ENCODE measurements at regions not wholly inside any gene's neighbourhood (a gene's known extent, or its start where the extent isn't known, plus 50 kb on each side); places are given as distances from the start of the nearest gene placed in this dataset.
A peak's percentile ranks its signal among the peaks of the same experiment; 100 is the strongest.

DNA sequence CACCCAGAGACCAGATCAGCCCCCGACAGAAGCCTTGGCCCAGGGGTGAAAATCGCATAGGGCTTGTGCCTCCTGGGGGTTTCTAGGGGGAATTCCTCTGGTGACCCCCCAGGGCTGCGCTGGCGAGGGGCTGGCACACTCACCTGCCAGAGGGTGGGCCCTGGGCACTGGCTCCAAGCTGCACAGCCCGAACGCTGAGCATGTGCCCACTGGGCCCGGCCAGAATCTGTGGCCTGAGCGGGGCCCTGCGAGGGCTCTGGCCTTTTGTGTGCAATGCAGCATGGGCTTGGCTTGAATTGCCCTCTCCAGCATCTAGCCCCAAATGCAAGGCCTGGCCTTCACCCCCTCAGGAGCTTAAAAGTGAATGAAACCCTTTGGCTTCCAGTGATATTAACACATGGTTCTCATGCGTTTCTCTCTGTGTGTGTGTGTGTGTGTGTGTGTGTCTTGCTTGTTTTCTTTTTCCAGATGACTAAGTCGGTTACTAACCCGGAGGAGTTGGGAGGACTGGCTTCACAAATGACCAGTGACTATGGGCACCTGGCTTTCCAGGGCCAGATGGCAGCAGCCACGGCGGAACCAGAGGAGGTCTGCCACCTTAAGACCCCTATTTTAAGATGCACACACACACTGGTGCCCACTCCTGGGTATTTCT lies 259.1 kb upstream of the TPM1 start:
- H3K4me3 ChIP-seq (ENCODE audit: low read depth, low read length) = no peak overlapping the region
- TF ChIP-seq, protein P1, sequence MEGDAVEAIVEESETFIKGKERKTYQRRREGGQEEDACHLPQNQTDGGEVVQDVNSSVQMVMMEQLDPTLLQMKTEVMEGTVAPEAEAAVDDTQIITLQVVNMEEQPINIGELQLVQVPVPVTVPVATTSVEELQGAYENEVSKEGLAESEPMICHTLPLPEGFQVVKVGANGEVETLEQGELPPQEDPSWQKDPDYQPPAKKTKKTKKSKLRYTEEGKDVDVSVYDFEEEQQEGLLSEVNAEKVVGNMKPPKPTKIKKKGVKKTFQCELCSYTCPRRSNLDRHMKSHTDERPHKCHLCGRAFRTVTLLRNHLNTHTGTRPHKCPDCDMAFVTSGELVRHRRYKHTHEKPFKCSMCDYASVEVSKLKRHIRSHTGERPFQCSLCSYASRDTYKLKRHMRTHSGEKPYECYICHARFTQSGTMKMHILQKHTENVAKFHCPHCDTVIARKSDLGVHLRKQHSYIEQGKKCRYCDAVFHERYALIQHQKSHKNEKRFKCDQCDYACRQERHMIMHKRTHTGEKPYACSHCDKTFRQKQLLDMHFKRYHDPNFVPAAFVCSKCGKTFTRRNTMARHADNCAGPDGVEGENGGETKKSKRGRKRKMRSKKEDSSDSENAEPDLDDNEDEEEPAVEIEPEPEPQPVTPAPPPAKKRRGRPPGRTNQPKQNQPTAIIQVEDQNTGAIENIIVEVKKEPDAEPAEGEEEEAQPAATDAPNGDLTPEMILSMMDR (IDR thresholded peaks at IDR 0.05; ENCODE audit: insufficient read depth, low read length, missing control alignments) = no peak
- CTCF ChIA-PET = interaction anchor here (1.0 to 4.5 kb wide), 17 partner anchors 8 to 311 kb away, joined by 3 to 31 read pairs (median 4); partner anchors contain the start of gene TPM1
- POLR2A ChIA-PET = interaction anchor here (2.3 to 3.4 kb wide), 3 partner anchors 145 to 264 kb away, joined by 7 to 25 read pairs (median 17); partner anchors contain the start of gene TPM1
- DNase-seq (ENCODE audit: low read depth, low spot score) = peak; percentile 79

DNA sequence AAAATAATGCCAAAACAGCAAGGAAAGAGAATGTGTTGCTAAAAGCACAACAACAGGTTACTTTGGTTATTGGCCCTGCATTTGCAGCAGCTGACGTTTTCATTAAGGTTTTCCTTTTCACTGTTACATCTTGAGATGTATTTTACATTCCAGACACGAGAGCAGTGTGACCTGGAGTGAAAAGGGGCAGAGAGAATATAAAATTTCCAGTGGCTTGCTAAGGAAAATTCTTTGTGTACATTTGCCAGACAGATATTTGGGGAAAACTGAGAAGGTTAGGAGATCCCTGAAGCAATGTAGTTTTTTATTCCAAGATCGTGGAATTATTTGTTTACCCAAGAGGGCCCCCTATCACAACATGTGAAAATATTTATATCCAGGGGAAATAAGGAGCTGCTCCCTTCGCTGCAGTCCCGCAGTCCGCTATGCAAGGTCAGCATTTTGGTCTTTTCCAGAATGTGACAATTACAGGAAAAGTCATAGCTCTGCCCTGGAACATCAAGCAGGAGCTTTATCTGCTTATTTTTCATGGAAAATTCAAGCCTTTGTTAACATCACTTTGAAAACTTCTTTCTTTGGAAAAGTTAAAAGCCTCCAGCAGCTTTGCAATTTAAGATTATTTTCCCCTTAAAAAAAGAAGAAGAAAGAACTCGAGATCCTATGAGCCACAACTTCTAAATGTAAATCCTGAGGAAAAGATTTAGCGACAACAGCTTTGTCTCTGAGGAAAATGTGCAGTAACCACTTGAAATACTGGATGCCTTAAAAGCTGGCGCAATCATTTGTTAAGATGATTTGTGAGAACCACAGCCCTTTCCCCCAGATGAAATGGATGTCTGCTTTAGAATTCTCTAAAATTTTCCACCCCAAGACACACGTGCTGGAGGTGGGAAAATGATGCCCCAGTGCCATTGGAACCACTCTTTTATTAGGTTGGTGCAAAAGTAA lies 256.4 kb upstream of the TPM1 start:
- POLR2A ChIA-PET = interaction anchor here (0.7 to 0.9 kb wide), 3 partner anchors 65 to 263 kb away, joined by 3 read pairs; no protein-coding TSS in a partner anchor
- TF ChIP-seq, protein P1 (IDR thresholded peaks at IDR 0.05; ENCODE audit: insufficient read depth, low read length, missing control alignments) = no peak
- CTCF ChIA-PET = interaction anchor here (0.9 to 1.7 kb wide), 2 partner anchors 25 to 259 kb away, joined by 3 to 4 read pairs; no protein-coding TSS in a partner anchor
- no peak overlapping the region for H3K4me3 ChIP-seq (ENCODE audit: low read depth, low read length)
- no peak for DNase-seq (ENCODE audit: low read depth, low spot score)

DNA sequence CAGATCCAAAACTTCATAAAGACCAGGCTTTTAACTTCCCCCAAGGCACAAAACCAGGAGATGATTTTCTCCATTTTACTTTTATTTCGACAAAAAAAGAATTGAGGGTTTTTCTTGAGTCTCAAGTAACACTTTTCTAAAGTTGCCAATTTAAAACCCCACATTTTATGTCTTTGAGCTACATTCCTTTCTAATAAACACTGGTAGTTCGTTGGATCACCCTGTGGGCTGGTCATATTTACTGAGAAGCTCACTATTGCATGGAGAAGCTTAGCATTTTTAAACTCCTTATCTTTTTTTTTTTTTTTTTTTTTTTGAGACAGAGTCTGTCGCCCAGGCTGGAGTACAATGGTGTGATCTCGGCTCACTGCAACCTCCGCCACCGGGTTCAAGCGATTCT lies 255.1 kb upstream of the TPM1 start:
- no peak for DNase-seq (ENCODE audit: low read depth, low spot score)
- TF ChIP-seq, protein P1 (IDR thresholded peaks at IDR 0.05; ENCODE audit: insufficient read depth, low read length, missing control alignments) = no peak
- ChIA-PET CTCF (interaction anchor here (0.6 to 1.7 kb wide), 3 partner anchors 17 to 307 kb away, joined by 3 read pairs; no protein-coding TSS in a partner anchor), POLR2A (interaction anchor here (0.8 kb wide), 1 partner anchor 64 kb away, joined by 3 read pairs; no protein-coding TSS in a partner anchor)
- H3K4me3 ChIP-seq (ENCODE audit: low read depth, low read length) = no peak overlapping the region

DNA sequence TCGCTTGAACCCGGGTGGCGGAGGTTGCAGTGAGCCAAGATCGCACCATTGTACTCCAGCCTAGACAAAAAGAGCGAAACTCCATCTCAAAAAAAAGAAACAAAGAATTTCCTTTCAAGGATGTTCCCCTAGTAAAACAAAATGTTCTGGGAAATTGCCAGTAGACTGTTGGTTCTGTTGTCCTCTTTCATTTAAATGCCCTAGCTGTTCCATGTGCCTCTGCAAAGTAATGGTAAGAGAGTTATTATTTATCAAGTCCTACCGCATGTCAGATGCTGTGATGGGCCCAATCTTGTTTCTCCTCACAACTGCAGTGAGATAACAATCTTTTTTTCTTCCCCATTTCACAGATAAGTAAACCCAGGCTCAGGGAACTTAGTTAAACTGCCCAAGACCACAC lies 254.3 kb upstream of the TPM1 start:
- ChIA-PET POLR2A (no interaction called here), CTCF (interaction anchor here (1.2 kb wide), 1 partner anchor 46 kb away, joined by 4 read pairs; no protein-coding TSS in a partner anchor)
- TF ChIP-seq, protein P1 (IDR thresholded peaks at IDR 0.05; ENCODE audit: insufficient read depth, low read length, missing control alignments) = no peak
- no peak for DNase-seq (ENCODE audit: low read depth, low spot score)
- no peak overlapping the region for H3K4me3 ChIP-seq (ENCODE audit: low read depth, low read length)

DNA sequence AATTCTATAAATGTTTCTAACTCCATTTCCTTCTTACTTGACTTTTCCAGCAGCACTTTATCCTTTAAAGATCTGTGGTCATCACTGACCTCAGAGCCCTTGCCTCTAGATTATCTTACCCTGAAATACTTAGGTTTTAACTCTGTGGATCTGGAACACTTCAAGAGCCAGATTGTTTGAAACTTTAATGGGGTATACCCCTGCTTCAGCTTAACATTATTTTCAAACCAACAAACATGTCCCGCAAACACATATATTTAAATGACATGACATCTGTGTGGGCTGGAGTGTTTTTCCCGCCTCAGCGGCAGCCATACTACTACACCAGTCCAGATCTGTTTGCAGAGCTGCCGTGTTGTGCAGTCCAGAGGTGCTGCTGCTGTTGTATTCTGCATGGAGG lies 252.0 kb upstream of the TPM1 start:
- CTCF ChIA-PET = interaction anchor here (2.3 kb wide), 1 partner anchor 8 kb away, joined by 10 read pairs; no protein-coding TSS in a partner anchor

More for the DNA sequence above, 252.0 kb upstream of the TPM1 start:
- POLR2A ChIA-PET = no interaction called here
- TF ChIP-seq, protein P1 (IDR thresholded peaks at IDR 0.05; ENCODE audit: insufficient read depth, low read length, missing control alignments) = no peak
- DNase-seq (ENCODE audit: low read depth, low spot score) = no peak
- H3K4me3 ChIP-seq (ENCODE audit: low read depth, low read length) = no peak overlapping the region
